MM.1S (cell line): ENCODE measurements at regions not wholly inside any gene's neighbourhood (a gene's known extent, or its start where the extent isn't known, plus 50 kb on each side); places are given as distances from the start of the nearest gene placed in this dataset.

ENCODE experiments used
- EZH2 ChIP-seq: fragments of 300-600 bp; sonication (generic); optimal IDR thresholded peaks from 2 replicates; pipeline ENCODE3; 2017; ENCODE audit warnings: low read depth, mild to moderate bottlenecking, antibody characterized with exemption, low read length, mixed read lengths
- EZH2phosphoT487 ChIP-seq: fragments of 300-600 bp; sonication (generic); IDR thresholded peaks from 2 replicates; pipeline ENCODE4 v1.6.1; 2018; ENCODE audit warnings: antibody characterized with exemption, low read length
- TF ChIP-seq, protein P1 (sequence below): fragments of 300-600 bp; sonication (generic); IDR thresholded peaks from 2 replicates; pipeline ENCODE4 v1.5.1; 2016; ENCODE audit warnings: antibody characterized with exemption, low read length, mixed read lengths

DNA sequence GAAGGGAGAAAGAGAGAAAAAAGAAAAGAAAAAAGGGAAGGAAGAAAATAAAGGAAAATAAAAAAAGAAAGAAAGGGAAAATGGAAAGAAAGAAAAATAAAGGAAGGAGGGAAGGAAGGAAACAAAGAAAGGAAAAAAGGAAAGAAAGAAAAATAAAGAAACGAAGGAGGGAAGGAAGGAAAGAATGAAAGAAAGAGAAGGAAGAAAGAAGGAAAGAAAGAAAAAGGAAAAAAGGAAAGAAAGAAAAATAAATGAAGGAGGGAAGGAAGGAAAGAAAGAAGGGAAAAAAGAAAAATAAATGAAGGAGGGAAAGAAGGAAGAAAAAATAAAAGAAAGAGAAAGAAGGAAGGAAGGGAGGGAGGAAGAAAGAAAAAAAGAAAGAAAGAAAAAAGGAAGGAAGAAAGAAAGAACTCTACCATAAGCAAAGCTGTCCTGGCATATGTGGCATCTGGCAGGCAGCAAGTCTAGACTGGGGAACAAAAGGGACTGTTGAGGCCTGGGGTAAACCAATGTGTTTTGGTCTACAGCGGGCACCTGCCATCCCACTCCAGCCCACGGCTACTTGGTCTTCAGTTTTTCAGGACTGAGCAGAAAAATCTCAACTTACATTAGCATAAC, 86.9 kb downstream of the TFAP2C start:
- TF ChIP-seq EZH2 (no peak), EZH2phosphoT487 (no peak)
- TF ChIP-seq, protein P1, sequence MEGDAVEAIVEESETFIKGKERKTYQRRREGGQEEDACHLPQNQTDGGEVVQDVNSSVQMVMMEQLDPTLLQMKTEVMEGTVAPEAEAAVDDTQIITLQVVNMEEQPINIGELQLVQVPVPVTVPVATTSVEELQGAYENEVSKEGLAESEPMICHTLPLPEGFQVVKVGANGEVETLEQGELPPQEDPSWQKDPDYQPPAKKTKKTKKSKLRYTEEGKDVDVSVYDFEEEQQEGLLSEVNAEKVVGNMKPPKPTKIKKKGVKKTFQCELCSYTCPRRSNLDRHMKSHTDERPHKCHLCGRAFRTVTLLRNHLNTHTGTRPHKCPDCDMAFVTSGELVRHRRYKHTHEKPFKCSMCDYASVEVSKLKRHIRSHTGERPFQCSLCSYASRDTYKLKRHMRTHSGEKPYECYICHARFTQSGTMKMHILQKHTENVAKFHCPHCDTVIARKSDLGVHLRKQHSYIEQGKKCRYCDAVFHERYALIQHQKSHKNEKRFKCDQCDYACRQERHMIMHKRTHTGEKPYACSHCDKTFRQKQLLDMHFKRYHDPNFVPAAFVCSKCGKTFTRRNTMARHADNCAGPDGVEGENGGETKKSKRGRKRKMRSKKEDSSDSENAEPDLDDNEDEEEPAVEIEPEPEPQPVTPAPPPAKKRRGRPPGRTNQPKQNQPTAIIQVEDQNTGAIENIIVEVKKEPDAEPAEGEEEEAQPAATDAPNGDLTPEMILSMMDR, result no peak
